Adipocyte (in vitro differentiated cells): ENCODE measurements at regions not wholly inside any gene's neighbourhood (a gene's known extent, or its start where the extent isn't known, plus 50 kb on each side); places are given as distances from the start of the nearest gene placed in this dataset.
"Not testable (repeated sequence)": the region's sequence is repeated elsewhere in the genome, so short reads cannot be mapped to it uniquely, and the experiment has no call there.

Source experiments
- DNase-seq: peaks from one replicate; pipeline ENCODE4 v3.0.0-alpha.2; 2015; ENCODE audit warnings: low read depth
- H3K27me3 ChIP-seq: replicated peaks from 2 replicates; pipeline ENCODE4 v1.7.0; 2013; ENCODE audit warnings: mild to moderate bottlenecking, low read length, moderate library complexity; ENCODE audit not compliant: control insufficient read depth, insufficient read depth
- H3K36me3 ChIP-seq: 2 replicates; pipeline ENCODE4 v1.7.0; 2013; ENCODE audit warnings: low read length, mild to moderate bottlenecking, moderate library complexity; ENCODE audit not compliant: control insufficient read depth, insufficient read depth, severe bottlenecking
- H3K4me1 ChIP-seq: 2 replicates; pipeline ENCODE4 v1.7.0; 2013; ENCODE audit warnings: mild to moderate bottlenecking, low read length, moderate library complexity; ENCODE audit not compliant: control insufficient read depth, insufficient read depth
- H3K4me3 ChIP-seq: 2 replicates; pipeline ENCODE4 v1.7.0; 2013; ENCODE audit warnings: mild to moderate bottlenecking, low read length, moderate library complexity
- H3K9ac ChIP-seq: 2 replicates; pipeline ENCODE4 v1.7.0; 2013; ENCODE audit warnings: mild to moderate bottlenecking, low read length, moderate library complexity
- H3K9me3 ChIP-seq: 2 replicates; pipeline ENCODE4 v1.7.0; 2013; ENCODE audit warnings: mild to moderate bottlenecking, low read length, moderate library complexity; ENCODE audit not compliant: control insufficient read depth

GRCh38 chr12:131296136-131296535 is 342.4 kb downstream of the ADGRD1 start:
- DNase-seq, H3K9me3 ChIP-seq, H3K4me1 ChIP-seq, H3K4me3 ChIP-seq, H3K36me3 ChIP-seq, H3K27me3 ChIP-seq, H3K9ac ChIP-seq: not testable (repeated sequence)

GRCh38 chr12:131296651-131297050 is 342.9 kb downstream of the ADGRD1 start:
- H3K4me3 ChIP-seq, DNase-seq: not testable (repeated sequence)

GRCh38 chr12:131298526-131299369 is 345.0 kb downstream of the ADGRD1 start:
- not testable (repeated sequence) for H3K9me3 ChIP-seq, H3K9ac ChIP-seq, H3K4me1 ChIP-seq, DNase-seq, H3K4me3 ChIP-seq, H3K36me3 ChIP-seq, H3K27me3 ChIP-seq

More at GRCh38 chr12:131296651-131297050, 342.9 kb downstream of the ADGRD1 start:
- H3K4me1 ChIP-seq, H3K27me3 ChIP-seq, H3K9ac ChIP-seq, H3K9me3 ChIP-seq, H3K36me3 ChIP-seq: not testable (repeated sequence)

GRCh38 chr12:131299370-131299701 is 345.6 kb downstream of the ADGRD1 start:
- not testable (repeated sequence) for H3K36me3 ChIP-seq, H3K4me3 ChIP-seq, H3K9me3 ChIP-seq, DNase-seq, H3K4me1 ChIP-seq, H3K27me3 ChIP-seq, H3K9ac ChIP-seq

- H3K27me3 ChIP-seq, H3K36me3 ChIP-seq, H3K9ac ChIP-seq, H3K4me3 ChIP-seq, H3K4me1 ChIP-seq, DNase-seq, H3K9me3 ChIP-seq: not testable (repeated sequence)
Measured at GRCh38 chr12:131303576-131303975, 349.9 kb downstream of the ADGRD1 start.

GRCh38 chr12:131304642-131305041 is 350.9 kb downstream of the ADGRD1 start:
- not testable (repeated sequence) for H3K9me3 ChIP-seq, H3K36me3 ChIP-seq, H3K4me1 ChIP-seq, H3K27me3 ChIP-seq, DNase-seq, H3K9ac ChIP-seq, H3K4me3 ChIP-seq

- H3K9ac ChIP-seq, result no peak overlapping the region
- H3K27me3 ChIP-seq, result peaks cover 18% of the 10 kb centered on the region
- no peaks in the 10 kb centered on the region for H3K4me1 ChIP-seq
- no peaks in the 10 kb centered on the region for H3K36me3 ChIP-seq
- DNase-seq, result no peak
- no peak overlapping the region for H3K4me3 ChIP-seq
- peaks cover 6% of the 10 kb centered on the region for H3K9me3 ChIP-seq
Measured at GRCh38 chr12:131309700-131310099, 356.0 kb downstream of the ADGRD1 start.

GRCh38 chr12:131310227-131310969 is 356.7 kb downstream of the ADGRD1 start:
- not testable (repeated sequence) for H3K4me3 ChIP-seq, DNase-seq, H3K36me3 ChIP-seq, H3K9me3 ChIP-seq, H3K9ac ChIP-seq, H3K4me1 ChIP-seq
- peaks cover 18% of the 10 kb centered on the region for H3K27me3 ChIP-seq

GRCh38 chr12:131311279-131311722 is 357.6 kb downstream of the ADGRD1 start:
- H3K9me3 ChIP-seq, H3K36me3 ChIP-seq, H3K4me3 ChIP-seq, H3K9ac ChIP-seq, DNase-seq, H3K4me1 ChIP-seq: not testable (repeated sequence)
- peaks cover 18% of the 10 kb centered on the region for H3K27me3 ChIP-seq

GRCh38 chr12:131311764-131312163 is 358.1 kb downstream of the ADGRD1 start:
- Histone ChIP-seq H3K4me1 (no peaks in the 10 kb centered on the region), H3K9me3 (peaks cover 6% of the 10 kb centered on the region), H3K27me3 (peaks cover 18% of the 10 kb centered on the region), H3K4me3 (no peak overlapping the region), H3K9ac (no peak overlapping the region), H3K36me3 (no peaks in the 10 kb centered on the region)
- no peak for DNase-seq

- not testable (repeated sequence) for DNase-seq, H3K4me3 ChIP-seq, H3K4me1 ChIP-seq, H3K36me3 ChIP-seq, H3K9ac ChIP-seq, H3K9me3 ChIP-seq
- H3K27me3 ChIP-seq, result peaks cover 18% of the 10 kb centered on the region
Measured at GRCh38 chr12:131312382-131312781, 358.7 kb downstream of the ADGRD1 start.
